ENCODE measurements at regions not wholly inside any gene's neighbourhood (a gene's known extent, or its start where the extent isn't known, plus 50 kb on each side); places are given as distances from the start of the nearest gene placed in this dataset.

GRCh38 chr5:33260098-33260497 is 180.7 kb upstream of the TARS1 start:
- peaks cover 26% of the 10 kb centered on the region for H3K9me3 Mint-ChIP-seq
- no peak for TF ChIP-seq CTCF (IDR thresholded peaks at IDR 0.05)
- no peak overlapping the region for H3K27ac Mint-ChIP-seq
- no peaks in the 10 kb centered on the region for H3K36me3 Mint-ChIP-seq (ENCODE audit: low read depth)
- DNase-seq: no peak
- no peaks in the 10 kb centered on the region for H3K4me1 Mint-ChIP-seq
- H3K4me3 Mint-ChIP-seq: no peak overlapping the region
- H3K27me3 Mint-ChIP-seq (ENCODE audit: low read depth, poor library complexity): peaks cover 16% of the 10 kb centered on the region

GRCh38 chr5:33261305-33261704 is 179.5 kb upstream of the TARS1 start:
- DNase-seq: no peak
- no peak for TF ChIP-seq CTCF (IDR thresholded peaks at IDR 0.05)
- Mint-ChIP-seq H3K9me3 (peaks cover 26% of the 10 kb centered on the region), H3K27me3 (ENCODE audit: low read depth, poor library complexity) (peaks cover 13% of the 10 kb centered on the region), H3K4me1 (no peaks in the 10 kb centered on the region), H3K36me3 (ENCODE audit: low read depth) (no peaks in the 10 kb centered on the region), H3K4me3 (no peak overlapping the region), H3K27ac (no peak overlapping the region)

GRCh38 chr5:33261747-33262146 is 179.0 kb upstream of the TARS1 start:
- no peak overlapping the region for H3K4me3 Mint-ChIP-seq
- H3K4me1 Mint-ChIP-seq: no peaks in the 10 kb centered on the region
- no peak overlapping the region for H3K27ac Mint-ChIP-seq
- peaks cover 26% of the 10 kb centered on the region for H3K9me3 Mint-ChIP-seq
- DNase-seq: no peak
- peaks cover 13% of the 10 kb centered on the region for H3K27me3 Mint-ChIP-seq (ENCODE audit: low read depth, poor library complexity)
- no peak for TF ChIP-seq CTCF (IDR thresholded peaks at IDR 0.05)
- no peaks in the 10 kb centered on the region for H3K36me3 Mint-ChIP-seq (ENCODE audit: low read depth)

GRCh38 chr5:33267801-33268200 is 173.0 kb upstream of the TARS1 start:
- Mint-ChIP-seq H3K27me3 (ENCODE audit: low read depth, poor library complexity) (peaks cover 17% of the 10 kb centered on the region), H3K4me3 (no peak overlapping the region), H3K27ac (no peak overlapping the region), H3K9me3 (peaks cover 17% of the 10 kb centered on the region), H3K36me3 (ENCODE audit: low read depth) (no peaks in the 10 kb centered on the region), H3K4me1 (no peaks in the 10 kb centered on the region)
- no peak for TF ChIP-seq CTCF (IDR thresholded peaks at IDR 0.05)
- DNase-seq: no peak

GRCh38 chr5:33268374-33268773 is 172.4 kb upstream of the TARS1 start:
- Mint-ChIP-seq H3K27me3 (ENCODE audit: low read depth, poor library complexity) (peaks cover 16% of the 10 kb centered on the region), H3K36me3 (ENCODE audit: low read depth) (no peaks in the 10 kb centered on the region), H3K27ac (no peak overlapping the region), H3K9me3 (peaks cover 16% of the 10 kb centered on the region), H3K4me3 (no peak overlapping the region), H3K4me1 (no peaks in the 10 kb centered on the region)
- no peak for TF ChIP-seq CTCF (IDR thresholded peaks at IDR 0.05)
- DNase-seq: no peak

- TF ChIP-seq CTCF (IDR thresholded peaks at IDR 0.05): no peak
- DNase-seq: no peak
- no peak overlapping the region for H3K27ac Mint-ChIP-seq
Observed at GRCh38 chr5:33270671-33271070, 170.1 kb upstream of the TARS1 start.

More at GRCh38 chr5:33270671-33271070, 170.1 kb upstream of the TARS1 start:
- Mint-ChIP-seq H3K4me3 (no peak overlapping the region), H3K36me3 (ENCODE audit: low read depth) (no peaks in the 10 kb centered on the region), H3K27me3 (ENCODE audit: low read depth, poor library complexity) (peaks cover 3% of the 10 kb centered on the region), H3K4me1 (no peaks in the 10 kb centered on the region), H3K9me3 (no peaks in the 10 kb centered on the region)

Measured in nephron progenitor cell (in vitro differentiated cells).